B cell (primary cell): ENCODE measurements at regions not wholly inside any gene's neighbourhood (a gene's known extent, or its start where the extent isn't known, plus 50 kb on each side); places are given as distances from the start of the nearest gene placed in this dataset.
"Not testable (repeated sequence)": the region's sequence is repeated elsewhere in the genome, so short reads cannot be mapped to it uniquely, and the experiment has no call there.

ENCODE experiments used
- ATAC-seq: fragments of 200-7000 bp; cut with Tn5 transposase; one replicate; pipeline ENCODE4 v1.10.0; 2021; ENCODE audit warnings: low read depth, mild to moderate bottlenecking, moderate number of reproducible peaks, moderate library complexity
- CTCF ChIA-PET: fragments of 350-600 bp; sonication (Branson Sonifier 250); formaldehyde crosslinking; loops from one replicate; lab custom pipeline; 2021; ENCODE audit warnings: antibody characterized with exemption, inconsistent platforms; lab: Charles Lee
- POLR2A ChIA-PET: fragments of 350-600 bp; sonication (Branson Sonifier 250); formaldehyde crosslinking; loops from one replicate; lab custom pipeline; 2021; ENCODE audit warnings: antibody characterized with exemption; lab: Charles Lee
- DNase-seq: peaks from one replicate; pipeline ENCODE4 v3.0.0; 2013
- H2AFZ ChIP-seq: 2 replicates; pipeline ENCODE4 v1.6.1; 2012; ENCODE audit warnings: mild to moderate bottlenecking, low read depth, low read length; ENCODE audit not compliant: insufficient read depth, poor library complexity, severe bottlenecking
- H3K27ac ChIP-seq, 2 donors: 1 replicate in 1 of 2; 2 replicates in 1 of 2; pipeline ENCODE4 v1.5.1; 2012 to 2013; ENCODE audit warnings: low read length in 2 of 2, mild to moderate bottlenecking in 2 of 2, moderate library complexity in 1 of 2
- H3K27me3 ChIP-seq, 4 experiments: fragments of 200-600 bp in 1 of 4; sonication (generic) in 1 of 4; replicated peaks in 1 of 4; 1 replicate in 2 of 4; 2 replicates in 2 of 4; pipeline versions ENCODE4 v1.6.1 to v1.7.0; 2013 to 2016; ENCODE audit warnings: low read length in 3 of 4, mild to moderate bottlenecking in 2 of 4, mixed read lengths in 1 of 4, moderate library complexity in 1 of 4; ENCODE audit not compliant: insufficient read depth in 4 of 4, control insufficient read depth in 3 of 4; ENCODE audit errors: control extremely low read depth in 1 of 4
- H3K36me3 ChIP-seq, 2 experiments: replicated peaks in 1 of 2; 1 replicate in 1 of 2; 2 replicates in 1 of 2; pipeline versions ENCODE4 v1.6.1 to v1.7.1; 2013; ENCODE audit warnings: low read length in 1 of 2; ENCODE audit not compliant: insufficient read depth in 2 of 2, control insufficient read depth in 1 of 2; ENCODE audit errors: control extremely low read depth in 1 of 2, extremely low read depth in 1 of 2
- H3K4me1 ChIP-seq, 2 donors: fragments of 200-600 bp in 1 of 2; sonication (generic) in 1 of 2; 1 replicate in 1 of 2; 2 replicates in 1 of 2; pipeline versions ENCODE4 v1.5.1 to v1.6.1; 2013 to 2017; ENCODE audit warnings: low read length in 2 of 2; ENCODE audit not compliant: control insufficient read depth in 2 of 2, insufficient read depth in 2 of 2
- H3K4me2 ChIP-seq: replicated peaks from 2 replicates; pipeline ENCODE3; 2012; ENCODE audit warnings: mild to moderate bottlenecking, low read depth, low read length; ENCODE audit not compliant: poor library complexity, severe bottlenecking
- H3K4me3 ChIP-seq, 5 experiments: fragments of 200-600 bp in 1 of 5; sonication (generic) in 1 of 5; 1 replicate in 3 of 5; 2 replicates in 2 of 5; pipeline versions ENCODE4 v1.5.1 to v1.7.0; 2011 to 2016; ENCODE audit warnings: low read length in 4 of 5, mild to moderate bottlenecking in 4 of 5, low read depth in 2 of 5, control low read depth in 1 of 5, moderate library complexity in 1 of 5; ENCODE audit not compliant: insufficient read depth in 1 of 5; ENCODE audit errors: control extremely low read depth in 1 of 5, extremely low read depth in 1 of 5
- H3K79me2 ChIP-seq: fragments of 200-600 bp; sonication (generic); one replicate; pipeline ENCODE4 v1.6.0; 2016; ENCODE audit warnings: low read length; ENCODE audit not compliant: control insufficient read depth, insufficient read depth
- H3K9ac ChIP-seq: fragments of 200-600 bp; sonication (generic); 2 replicates; pipeline ENCODE4 v1.6.1; 2017; ENCODE audit warnings: mild to moderate bottlenecking, low read length, moderate library complexity
- H3K9me3 ChIP-seq, 3 donors: one replicate each; pipeline versions ENCODE4 v1.6.1 to v1.7.1; 2013; ENCODE audit warnings: low read length in 2 of 3; ENCODE audit not compliant: control insufficient read depth in 2 of 3, insufficient read depth in 1 of 3; ENCODE audit errors: control extremely low read depth in 1 of 3
- H4K20me1 ChIP-seq: 2 replicates; pipeline ENCODE4 v1.6.0; 2012; ENCODE audit warnings: mild to moderate bottlenecking, low read length; ENCODE audit not compliant: insufficient read depth, control insufficient read depth, poor library complexity, severe bottlenecking
- H3K27ac Mint-ChIP-seq: one replicate; pipeline ENCODE4 v1.8.0; 2021; ENCODE audit warnings: mixed read lengths
- H3K27me3 Mint-ChIP-seq: one replicate; pipeline ENCODE4 v1.8.0; 2021; ENCODE audit warnings: mixed read lengths
- H3K4me1 Mint-ChIP-seq: one replicate; pipeline ENCODE4 v1.8.0; 2021; ENCODE audit warnings: mixed read lengths
- H3K4me3 Mint-ChIP-seq: one replicate; pipeline ENCODE4 v1.8.0; 2021; ENCODE audit warnings: mixed read lengths
- H3K9me3 Mint-ChIP-seq: one replicate; pipeline ENCODE4 v1.8.0; 2022; ENCODE audit warnings: mixed read lengths; ENCODE audit not compliant: insufficient read depth
- CTCF ChIP-seq: fragments of 200-600 bp; IDR thresholded peaks from one replicate; pipeline ENCODE4 v1.8.0; 2022; ENCODE audit warnings: antibody characterized with exemption, mild to moderate bottlenecking
- EZH2 ChIP-seq: IDR thresholded peaks from 2 replicates; pipeline ENCODE4 v1.6.1; 2012; ENCODE audit warnings: borderline replicate concordance, low read depth, mild to moderate bottlenecking, moderate library complexity, low read length; ENCODE audit not compliant: insufficient read depth, poor library complexity, severe bottlenecking
- WGBS: methylation state at CpG from one replicate; pipeline ENCODE4 v1.1.5; 2013; ENCODE audit warnings: missing lambda C conversion rate; ENCODE audit not compliant: insufficient coverage; 5-methylcytosine and 5-hydroxymethylcytosine counted together
- intact Hi-C: fragments of 100-400 bp; cut with micrococcal nuclease; formaldehyde crosslinking; loops from one replicate; pipeline ENCODE4 v1.10.0; 2022

- H2AFZ ChIP-seq, result no peak overlapping the region
- TF ChIP-seq CTCF, result no peak
- TF ChIP-seq EZH2, result no peak
- H3K36me3 ChIP-seq, result no peaks in the 10 kb centered on the region
- H4K20me1 ChIP-seq, result no peaks in the 10 kb centered on the region
- H3K9ac ChIP-seq, result no peak overlapping the region
- peaks cover 0 to 9% (median 0%) of the 10 kb centered on the region in 3 donors for H3K9me3 ChIP-seq
- intact Hi-C loops, result no loop called here
- H3K27me3 ChIP-seq, result no peaks in the 10 kb centered on the region
- WGBS, result 85% methylated on average over 3 of the region's 3 CpGs
- Mint-ChIP-seq H3K27ac (no peak overlapping the region), H3K9me3 (peaks cover 4% of the 10 kb centered on the region), H3K4me1 (no peaks in the 10 kb centered on the region), H3K4me3 (no peak overlapping the region), H3K27me3 (no peaks in the 10 kb centered on the region)
- CTCF ChIA-PET, result no interaction called here
- H3K27ac ChIP-seq, result no peak overlapping the region
- H3K79me2 ChIP-seq, result no peaks in the 10 kb centered on the region
- no peak overlapping the region for H3K4me3 ChIP-seq
- ATAC-seq, result no peak
- no peak for DNase-seq
- no peak overlapping the region for H3K4me2 ChIP-seq
- no peaks in the 10 kb centered on the region for H3K4me1 ChIP-seq
- POLR2A ChIA-PET, result no interaction called here
Observed at GRCh38 chr4:31748382-31748781, 1028.2 kb downstream of the PCDH7 start.

DNA sequence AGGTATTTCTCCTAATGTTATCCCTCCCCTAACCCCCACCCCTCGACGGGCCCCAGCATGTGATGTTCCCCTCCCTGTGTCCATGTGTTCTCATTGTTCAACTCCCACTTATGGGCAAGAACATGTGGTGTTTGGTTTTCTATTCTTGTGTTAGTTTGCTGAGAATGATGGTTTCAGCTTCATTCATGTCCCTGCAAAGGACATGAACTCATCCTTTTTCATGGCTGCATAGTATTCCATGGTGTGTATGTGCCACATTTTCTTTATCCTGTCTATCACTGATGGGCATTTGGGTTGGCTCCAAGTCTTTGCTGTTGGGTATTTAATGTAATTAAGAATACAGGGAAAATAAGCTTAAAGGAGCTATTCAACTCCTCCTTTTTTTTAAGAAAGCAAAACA is 1030.4 kb downstream of the PCDH7 start:
- H3K36me3 ChIP-seq, H3K27ac Mint-ChIP-seq, DNase-seq, H3K27me3 ChIP-seq, CTCF ChIA-PET, H3K4me2 ChIP-seq, H3K4me3 Mint-ChIP-seq, H2AFZ ChIP-seq, H3K4me1 Mint-ChIP-seq, intact Hi-C loops, ATAC-seq, H3K4me3 ChIP-seq, H3K9me3 Mint-ChIP-seq, H3K9me3 ChIP-seq, POLR2A ChIA-PET, H3K27ac ChIP-seq, H3K27me3 Mint-ChIP-seq, H3K9ac ChIP-seq, H4K20me1 ChIP-seq, H3K79me2 ChIP-seq, H3K4me1 ChIP-seq: not testable (repeated sequence)
- WGBS, result no CpG with 5 or more reads among the region's 2 CpGs
